Body of pancreas (tissue), 4 donors: ENCODE measurements at regions not wholly inside any gene's neighbourhood (a gene's known extent, or its start where the extent isn't known, plus 50 kb on each side); places are given as distances from the start of the nearest gene placed in this dataset.

Experiments
- POLR2A ChIP-seq, 3 donors: fragments of 450-650 bp; IDR thresholded peaks; one replicate each; pipeline ENCODE4 v1.6.1; 2016; ENCODE audit warnings: antibody characterized with exemption in 3 of 3, mild to moderate bottlenecking in 2 of 3
- TF ChIP-seq, protein P1 (sequence below), 7 experiments: fragments of 450-650 bp in 4 of 7; fragments of 200-600 bp in 3 of 7; sonication (generic) in 3 of 7; IDR thresholded peaks; one replicate each; pipeline ENCODE4 v1.5.1; 2016 to 2019; ENCODE audit warnings: antibody characterized with exemption in 7 of 7

DNA sequence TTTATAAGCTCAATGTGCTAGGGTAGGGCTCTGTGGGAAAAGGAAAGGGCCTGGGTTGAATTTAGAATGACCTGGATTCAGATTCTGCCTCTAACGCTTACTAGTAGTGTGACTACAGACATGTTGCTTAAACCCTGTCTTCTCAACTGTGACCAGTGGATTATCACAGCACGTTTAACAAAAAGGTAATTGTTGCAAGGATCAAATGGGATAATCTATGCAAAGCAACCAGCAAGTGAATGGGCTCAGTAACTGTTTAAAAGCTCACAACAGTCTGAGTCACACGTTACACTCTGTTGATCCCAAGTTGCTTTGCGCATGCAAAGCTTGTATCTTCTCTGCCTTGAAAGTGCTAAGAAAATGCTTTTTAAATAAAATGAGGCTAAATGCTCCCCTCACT lies 236.5 kb downstream of the IL20RB start:
- TF ChIP-seq, protein P1, sequence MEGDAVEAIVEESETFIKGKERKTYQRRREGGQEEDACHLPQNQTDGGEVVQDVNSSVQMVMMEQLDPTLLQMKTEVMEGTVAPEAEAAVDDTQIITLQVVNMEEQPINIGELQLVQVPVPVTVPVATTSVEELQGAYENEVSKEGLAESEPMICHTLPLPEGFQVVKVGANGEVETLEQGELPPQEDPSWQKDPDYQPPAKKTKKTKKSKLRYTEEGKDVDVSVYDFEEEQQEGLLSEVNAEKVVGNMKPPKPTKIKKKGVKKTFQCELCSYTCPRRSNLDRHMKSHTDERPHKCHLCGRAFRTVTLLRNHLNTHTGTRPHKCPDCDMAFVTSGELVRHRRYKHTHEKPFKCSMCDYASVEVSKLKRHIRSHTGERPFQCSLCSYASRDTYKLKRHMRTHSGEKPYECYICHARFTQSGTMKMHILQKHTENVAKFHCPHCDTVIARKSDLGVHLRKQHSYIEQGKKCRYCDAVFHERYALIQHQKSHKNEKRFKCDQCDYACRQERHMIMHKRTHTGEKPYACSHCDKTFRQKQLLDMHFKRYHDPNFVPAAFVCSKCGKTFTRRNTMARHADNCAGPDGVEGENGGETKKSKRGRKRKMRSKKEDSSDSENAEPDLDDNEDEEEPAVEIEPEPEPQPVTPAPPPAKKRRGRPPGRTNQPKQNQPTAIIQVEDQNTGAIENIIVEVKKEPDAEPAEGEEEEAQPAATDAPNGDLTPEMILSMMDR (IDR thresholded peaks at IDR 0.05), result no peak
- TF ChIP-seq POLR2A (IDR thresholded peaks at IDR 0.05), result no peak
